GM19397 (cell line): ENCODE measurements at regions not wholly inside any gene's neighbourhood (a gene's known extent, or its start where the extent isn't known, plus 50 kb on each side); places are given as distances from the start of the nearest gene placed in this dataset.

Experiments
- ATAC-seq: cut with Tn5 transposase; IDR thresholded peaks from one replicate; pipeline ENCODE4 v1.9.1; 2021; ENCODE audit warnings: mild to moderate bottlenecking, moderate library complexity; ENCODE audit not compliant: unreplicated experiment

DNA sequence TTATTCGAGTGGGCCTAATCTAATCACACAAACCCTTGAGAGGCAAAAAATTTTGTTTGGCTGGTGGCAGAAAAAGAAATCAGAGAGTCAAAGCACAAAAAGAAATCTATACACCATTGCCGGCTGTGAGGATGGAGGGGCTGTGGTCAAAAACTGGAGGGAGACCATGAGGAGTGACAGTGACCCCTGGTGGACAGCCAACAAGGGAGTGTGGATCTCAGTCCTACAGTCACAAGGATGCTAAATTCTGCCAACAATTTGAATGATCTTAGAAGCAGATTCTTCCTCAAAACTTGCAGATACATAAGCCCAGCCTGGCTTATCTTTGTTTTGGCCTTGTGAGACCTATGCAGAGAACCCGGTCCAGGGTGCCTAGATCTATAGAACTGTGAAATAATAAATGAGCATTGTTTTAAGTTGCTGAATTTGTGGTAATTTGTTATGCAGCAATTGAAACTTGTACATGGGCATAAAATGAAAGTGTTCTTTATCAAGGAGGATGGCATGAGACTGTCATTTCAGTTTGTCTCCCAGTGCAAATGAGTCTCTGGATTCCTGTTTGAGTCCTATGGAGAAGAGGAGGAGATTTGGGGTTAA is 103.0 kb upstream of the ARHGEF26 start:
- peak; percentile 77 for ATAC-seq

DNA sequence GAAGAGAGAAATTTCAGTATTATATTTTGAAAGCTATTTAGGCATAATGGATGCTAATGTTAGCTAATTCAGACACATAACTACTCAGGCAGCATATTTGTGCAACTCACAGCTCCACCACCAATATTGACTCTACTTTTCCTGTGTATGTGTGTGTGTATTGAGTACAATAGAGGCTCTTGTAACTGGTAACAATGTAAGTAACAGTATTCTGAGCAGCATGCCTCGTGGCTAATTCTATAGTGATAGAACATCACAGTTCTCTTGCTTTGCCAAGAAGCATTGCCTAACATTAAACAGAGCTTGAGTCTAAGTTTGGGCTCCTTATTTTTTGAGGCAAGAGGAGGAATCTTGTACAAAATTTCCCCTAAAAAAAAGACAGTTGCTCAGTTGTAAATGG is 98.6 kb upstream of the ARHGEF26 start:
- ATAC-seq = no peak

DNA sequence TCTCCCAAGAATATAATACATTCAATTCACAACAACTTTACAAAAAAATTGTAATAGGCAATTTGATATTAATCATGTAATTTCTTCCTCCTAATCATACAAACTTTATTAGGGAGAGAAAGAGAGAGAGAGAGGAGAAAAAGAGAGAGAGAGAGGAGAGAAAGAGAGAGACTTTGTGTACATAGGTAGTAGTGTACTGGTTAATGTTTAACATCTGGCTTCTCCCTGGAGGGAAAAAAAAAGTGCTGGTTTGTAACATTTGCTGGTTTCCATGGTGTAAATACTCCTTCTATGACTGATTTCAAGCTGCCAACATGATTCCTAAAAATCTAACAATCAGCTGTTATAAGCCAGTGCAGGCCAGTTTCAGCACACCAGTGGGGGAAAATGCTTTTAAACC is 98.0 kb upstream of the ARHGEF26 start:
- no peak for ATAC-seq

DNA sequence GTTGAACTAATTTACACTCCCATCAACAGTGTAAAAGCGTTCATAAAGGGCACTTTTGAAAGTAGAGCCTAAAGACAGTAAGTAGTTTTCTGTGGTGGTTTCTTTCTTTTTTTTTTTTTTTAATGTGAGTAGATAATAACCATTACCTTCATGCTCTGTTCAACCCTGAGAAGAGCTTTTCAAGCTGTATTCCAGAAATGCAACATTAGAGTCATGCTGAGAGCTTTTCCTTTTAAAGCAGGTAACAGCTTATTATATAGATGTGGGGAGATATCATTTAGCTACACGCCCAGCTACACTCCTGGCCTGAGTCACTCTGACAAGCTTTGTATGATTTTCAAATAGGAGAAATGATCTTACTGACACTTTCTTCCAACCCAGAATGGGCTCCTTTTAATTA is 96.2 kb upstream of the ARHGEF26 start:
- no peak for ATAC-seq

DNA sequence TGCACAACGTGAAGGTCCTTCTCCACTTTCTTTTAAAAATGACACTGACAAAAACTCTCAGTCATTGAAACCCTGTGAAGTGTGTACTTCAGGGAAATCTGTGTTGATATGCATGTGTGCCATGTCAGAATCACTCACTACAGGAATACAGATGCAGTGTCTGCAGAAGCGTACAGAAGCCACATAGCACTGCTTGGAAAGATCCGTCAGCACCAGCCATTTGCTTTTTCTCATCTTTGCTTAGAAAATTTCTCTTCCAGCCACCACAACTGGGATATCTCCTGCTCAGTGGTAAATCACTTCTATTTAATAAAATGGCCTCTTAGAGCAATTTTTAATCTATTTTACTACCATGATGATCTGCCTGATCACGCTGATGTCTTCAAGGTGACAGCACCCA is 91.3 kb upstream of the ARHGEF26 start:
- no peak for ATAC-seq

DNA sequence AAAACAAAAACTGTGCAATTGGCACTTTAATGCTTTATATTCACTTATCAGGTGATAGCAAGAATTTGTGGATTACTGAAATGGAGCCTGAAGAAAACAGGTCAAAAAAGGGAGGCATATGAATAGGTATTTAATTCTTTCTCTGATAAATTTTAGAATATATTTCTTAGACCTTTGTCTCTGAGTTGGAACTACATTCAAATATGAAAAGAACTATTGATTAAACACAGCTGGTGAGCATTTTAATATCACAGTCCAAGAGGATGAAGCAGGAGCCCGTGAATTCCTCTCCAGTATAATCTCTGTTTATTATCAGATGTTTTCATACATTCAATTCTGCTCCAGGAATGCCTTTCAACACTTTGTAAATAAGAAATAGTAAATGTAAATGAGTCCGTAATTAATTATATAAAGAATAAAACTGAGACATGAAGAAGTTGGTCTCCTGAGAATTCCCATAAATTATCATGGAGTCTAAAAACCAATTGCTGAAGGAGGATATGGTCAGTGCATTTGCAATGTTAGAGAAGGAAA is 86.3 kb upstream of the ARHGEF26 start:
- no peak for ATAC-seq

DNA sequence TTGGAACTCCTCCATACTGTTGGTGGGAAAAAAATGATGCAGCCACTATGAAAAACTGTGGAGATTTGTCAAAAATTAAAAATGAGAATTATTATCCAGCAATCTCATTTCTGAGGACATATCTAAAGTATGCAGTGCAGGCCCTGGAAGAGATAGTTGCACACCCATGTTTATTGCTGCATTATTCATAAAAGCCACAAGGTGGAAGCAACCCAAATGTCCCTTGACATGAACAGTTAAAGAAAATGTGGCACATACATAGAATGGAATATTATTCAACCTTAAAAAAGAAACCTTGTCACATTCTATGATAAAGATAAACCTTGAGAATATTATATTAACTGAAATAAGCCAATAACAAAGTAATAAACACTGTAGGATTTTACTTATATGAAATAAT is 80.9 kb upstream of the ARHGEF26 start:
- ATAC-seq = no peak

DNA sequence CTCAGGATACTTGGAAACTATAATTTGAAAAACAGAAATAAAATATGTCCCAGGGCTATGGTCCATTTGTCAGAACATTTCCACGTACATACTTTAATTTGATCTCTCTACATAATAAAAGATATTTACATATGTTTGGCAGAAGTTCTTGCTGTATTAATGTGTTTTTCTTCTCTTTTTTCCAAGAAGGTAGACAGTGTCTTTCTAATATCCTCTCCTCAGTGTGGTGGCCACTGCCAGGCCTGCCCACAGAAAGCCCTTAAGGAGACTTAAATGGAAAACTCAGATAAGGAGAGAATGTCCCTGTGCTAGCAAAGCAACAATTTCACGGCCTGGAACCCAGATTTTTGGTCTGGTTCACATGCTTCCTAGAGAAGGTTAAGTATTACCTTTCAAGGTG is 76.5 kb upstream of the ARHGEF26 start:
- ATAC-seq = no peak

DNA sequence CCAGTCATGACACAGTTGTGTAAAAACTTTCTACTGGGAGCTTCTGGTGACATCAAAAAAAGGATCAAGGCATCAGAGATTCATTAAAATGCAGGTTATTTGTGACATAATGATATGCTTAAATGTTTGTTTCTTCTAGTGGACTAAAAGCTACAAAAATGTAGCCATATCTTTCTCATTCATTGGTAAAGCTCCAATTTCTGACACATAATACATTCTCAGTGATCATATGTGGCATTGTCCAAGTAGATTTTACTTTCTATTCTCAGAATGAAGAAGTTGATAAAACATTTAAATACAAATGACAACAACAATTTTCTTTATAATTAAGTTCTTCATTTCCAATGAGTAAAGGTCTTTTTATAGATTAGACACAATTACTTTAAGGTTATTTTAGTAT is 71.0 kb upstream of the ARHGEF26 start:
- no peak for ATAC-seq

DNA sequence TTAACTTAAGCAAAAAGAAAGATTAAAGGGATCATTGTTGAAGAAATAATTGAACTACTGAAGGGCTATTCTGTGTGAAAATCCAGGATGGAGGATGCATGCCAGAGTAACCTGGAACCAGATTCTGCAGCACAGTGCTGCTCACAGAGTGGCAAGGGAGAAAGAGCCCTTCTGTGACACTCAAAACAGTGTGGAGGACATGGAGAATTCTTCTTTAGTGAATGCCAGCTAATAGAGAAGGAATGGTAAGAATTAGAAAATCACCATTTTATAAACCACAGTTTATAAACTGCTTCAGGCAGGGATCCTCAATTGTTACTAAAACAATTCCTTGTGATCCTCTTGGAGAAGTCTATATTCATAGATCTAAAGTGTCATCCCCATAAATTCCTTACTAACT is 70.4 kb upstream of the ARHGEF26 start:
- ATAC-seq = no peak

DNA sequence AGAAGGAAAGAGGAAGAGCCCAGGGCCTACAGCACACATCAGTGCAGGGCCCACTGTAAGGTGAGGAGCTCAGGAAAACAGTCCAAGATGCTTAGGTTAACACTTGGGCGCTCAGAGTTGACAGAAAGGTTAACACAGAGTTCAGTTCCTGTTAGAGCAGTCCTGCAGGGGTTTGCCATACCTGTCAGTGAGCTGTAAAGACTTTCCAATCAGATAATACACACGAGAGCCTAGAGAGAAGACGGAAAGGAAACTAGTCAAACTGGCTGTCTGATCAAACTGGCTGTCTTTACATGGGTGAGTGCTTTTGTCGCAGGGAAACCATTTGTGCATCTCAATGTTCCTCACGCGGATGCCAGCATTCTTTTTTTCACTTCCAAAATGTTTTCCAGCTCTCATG is 61.4 kb upstream of the ARHGEF26 start:
- no peak for ATAC-seq

DNA sequence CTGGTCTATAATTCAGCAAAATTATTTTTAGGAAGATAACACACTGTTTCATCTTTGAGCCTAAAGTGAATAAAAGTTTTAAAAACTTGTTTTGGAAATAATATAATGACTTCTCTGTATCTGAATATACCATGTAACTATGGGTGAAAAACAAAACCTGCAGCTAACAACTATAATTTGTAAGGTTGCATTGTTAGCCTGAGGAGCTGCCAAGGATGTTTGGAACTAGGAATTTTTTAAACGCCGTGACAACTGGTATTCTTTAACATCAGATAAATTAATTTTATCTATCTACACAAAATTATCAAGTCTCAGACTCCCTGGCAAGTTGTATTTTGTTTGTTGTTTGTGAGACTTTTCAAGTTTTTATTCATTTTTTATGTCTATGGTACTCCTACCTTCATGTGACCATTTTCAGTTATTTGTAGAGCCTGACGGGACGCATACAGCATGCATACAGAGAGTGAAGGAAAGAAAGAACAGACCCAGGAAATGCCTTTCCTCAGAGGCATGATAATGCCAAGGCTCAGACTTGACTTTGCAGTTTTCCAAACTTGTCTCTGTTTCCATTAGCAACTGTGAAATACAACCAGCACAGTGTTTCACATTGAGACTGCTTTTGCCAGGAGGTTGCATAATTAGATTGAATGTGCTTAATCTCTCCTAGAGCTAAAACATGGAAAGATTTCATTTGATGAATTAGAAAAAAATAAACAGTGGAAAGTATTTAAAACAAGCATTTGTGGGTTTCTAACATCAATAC is 60.8 kb upstream of the ARHGEF26 start:
- no peak for ATAC-seq

DNA sequence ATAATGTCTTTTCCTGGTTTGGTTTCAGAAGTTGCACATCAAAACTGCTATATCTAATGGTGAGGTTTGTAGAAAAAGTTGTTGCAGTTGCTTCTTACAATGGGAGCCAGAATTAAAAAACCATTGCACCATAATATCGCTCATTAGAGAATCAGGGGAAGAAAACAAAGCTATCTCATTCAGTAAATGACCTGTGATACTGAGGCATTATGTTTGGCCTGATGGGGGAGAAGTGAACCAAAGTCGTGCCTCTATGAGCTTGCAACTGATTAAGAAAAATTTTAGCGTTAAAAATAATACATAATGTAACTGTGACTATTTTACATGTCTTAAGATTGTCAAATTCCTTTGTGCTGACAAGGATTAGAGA is 60.2 kb upstream of the ARHGEF26 start:
- ATAC-seq = no peak

DNA sequence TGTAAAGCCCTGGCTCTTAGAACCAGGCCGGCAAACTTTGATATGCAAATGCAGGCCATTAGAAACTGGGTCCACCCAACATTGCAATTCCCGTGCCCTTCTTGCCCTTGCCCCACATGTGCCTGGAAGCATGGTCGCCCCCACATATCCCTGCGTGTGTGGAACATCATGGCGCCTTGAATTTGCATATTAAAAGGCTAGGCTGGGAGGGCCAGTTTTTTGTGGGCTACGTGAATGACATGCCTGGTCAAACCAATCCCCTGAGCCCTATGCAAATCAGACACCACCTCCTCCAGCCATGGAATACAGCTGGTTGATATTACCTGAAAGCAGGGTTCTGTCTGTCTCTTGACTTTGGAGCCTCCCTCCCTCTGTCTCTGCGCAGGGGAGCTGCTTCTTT is 58.7 kb upstream of the ARHGEF26 start:
- no peak for ATAC-seq

DNA sequence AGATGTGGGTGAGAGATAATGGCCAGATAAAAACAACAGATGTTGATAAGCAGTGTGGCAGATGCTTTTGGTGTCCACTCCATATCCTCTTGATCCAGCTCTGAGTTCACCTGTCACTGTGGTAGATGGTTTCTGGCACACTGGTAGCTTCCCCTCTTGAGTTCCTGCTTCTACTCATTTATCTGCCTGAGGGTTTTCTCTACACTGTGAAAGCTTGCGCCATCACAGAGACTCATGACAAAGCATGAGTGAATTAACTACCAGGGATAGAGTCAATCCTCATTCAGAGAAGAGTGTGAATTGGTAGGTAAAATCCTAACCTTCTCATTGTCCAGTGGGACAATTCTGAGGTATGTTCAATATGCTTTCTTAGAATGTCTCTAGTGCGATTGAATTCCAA is 50.0 kb upstream of the ARHGEF26 start:
- ATAC-seq = no peak
